Ishikawa (cell line): ENCODE measurements at regions not wholly inside any gene's neighbourhood (a gene's known extent, or its start where the extent isn't known, plus 50 kb on each side); places are given as distances from the start of the nearest gene placed in this dataset.

Source experiments
- EGR1 ChIP-seq: IDR thresholded peaks from 2 replicates; pipeline ENCODE4 v1.6.1; 2012
- REST ChIP-seq: IDR thresholded peaks from 2 replicates; pipeline ENCODE4 v1.6.1; 2012; ENCODE audit warnings: low read depth, mild to moderate bottlenecking
- TF ChIP-seq, protein P1 (sequence below): IDR thresholded peaks from 2 replicates; pipeline ENCODE4 v1.6.1; 2012
- TF ChIP-seq, protein P2 (sequence below): IDR thresholded peaks from 2 replicates; pipeline ENCODE4 v1.6.1; 2012

DNA sequence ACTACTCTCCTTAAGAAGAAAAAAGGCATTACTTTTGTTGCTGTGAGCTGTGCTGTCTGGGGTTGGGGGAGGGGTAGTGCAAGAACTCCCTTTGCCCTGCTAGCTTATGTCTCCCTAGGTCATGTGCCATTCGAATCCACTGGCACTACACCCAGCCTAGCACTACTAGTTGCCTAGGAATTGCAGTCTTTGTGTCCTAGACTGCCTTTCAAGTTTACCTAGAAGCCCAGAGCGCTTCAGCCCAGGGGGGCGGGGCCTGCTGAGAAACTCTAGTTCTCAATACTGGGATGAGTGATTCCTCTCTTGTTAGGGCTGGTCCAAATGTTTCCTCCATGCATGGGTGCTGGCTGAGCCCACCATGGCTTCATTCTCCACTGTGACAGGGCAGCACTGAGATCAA, 1011.5 kb downstream of the PCDH19 start:
- TF ChIP-seq REST: no peak
- TF ChIP-seq, protein P1, sequence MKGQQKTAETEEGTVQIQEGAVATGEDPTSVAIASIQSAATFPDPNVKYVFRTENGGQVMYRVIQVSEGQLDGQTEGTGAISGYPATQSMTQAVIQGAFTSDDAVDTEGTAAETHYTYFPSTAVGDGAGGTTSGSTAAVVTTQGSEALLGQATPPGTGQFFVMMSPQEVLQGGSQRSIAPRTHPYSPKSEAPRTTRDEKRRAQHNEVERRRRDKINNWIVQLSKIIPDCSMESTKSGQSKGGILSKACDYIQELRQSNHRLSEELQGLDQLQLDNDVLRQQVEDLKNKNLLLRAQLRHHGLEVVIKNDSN: no peak
- TF ChIP-seq EGR1: no peak
- TF ChIP-seq, protein P2, sequence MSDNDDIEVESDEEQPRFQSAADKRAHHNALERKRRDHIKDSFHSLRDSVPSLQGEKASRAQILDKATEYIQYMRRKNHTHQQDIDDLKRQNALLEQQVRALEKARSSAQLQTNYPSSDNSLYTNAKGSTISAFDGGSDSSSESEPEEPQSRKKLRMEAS: no peak
